C4-2B (cell line): ENCODE measurements at regions not wholly inside any gene's neighbourhood (a gene's known extent, or its start where the extent isn't known, plus 50 kb on each side); places are given as distances from the start of the nearest gene placed in this dataset.

Experiments used
- CTCF ChIP-seq: fragments of 450-650 bp; conservative IDR thresholded peaks from 2 replicates; pipeline ENCODE4 v1.5.1; 2017; ENCODE audit warnings: mild to moderate bottlenecking
- ZFX ChIP-seq: fragments of 450-650 bp; IDR thresholded peaks from 2 replicates; pipeline ENCODE4 v1.6.1; 2017

GRCh38 chr7:94261067-94261466, 133.6 kb upstream of the COL1A2 start:
- TF ChIP-seq CTCF (no peak), ZFX (no peak)
